NT2/D1 (cell line): ENCODE measurements at regions not wholly inside any gene's neighbourhood (a gene's known extent, or its start where the extent isn't known, plus 50 kb on each side); places are given as distances from the start of the nearest gene placed in this dataset.
"Not testable (repeated sequence)": the region's sequence is repeated elsewhere in the genome, so short reads cannot be mapped to it uniquely, and the experiment has no call there.

Experiments
- YY1 ChIP-seq: IDR thresholded peaks from 2 replicates; pipeline ENCODE4 v1.6.1; 2011; ENCODE audit not compliant: insufficient read length, insufficient read depth
- ZNF274 ChIP-seq: IDR thresholded peaks from 2 replicates; pipeline ENCODE4 v1.6.1; 2011; ENCODE audit warnings: mild to moderate bottlenecking, low read depth, low read length

- TF ChIP-seq YY1, ZNF274: not testable (repeated sequence)
Observed at GRCh38 chr9:64100571-64101155, 1184.3 kb downstream of the FOXD4L5 start.
